ENCODE measurements at regions not wholly inside any gene's neighbourhood (a gene's known extent, or its start where the extent isn't known, plus 50 kb on each side); places are given as distances from the start of the nearest gene placed in this dataset.

DNA sequence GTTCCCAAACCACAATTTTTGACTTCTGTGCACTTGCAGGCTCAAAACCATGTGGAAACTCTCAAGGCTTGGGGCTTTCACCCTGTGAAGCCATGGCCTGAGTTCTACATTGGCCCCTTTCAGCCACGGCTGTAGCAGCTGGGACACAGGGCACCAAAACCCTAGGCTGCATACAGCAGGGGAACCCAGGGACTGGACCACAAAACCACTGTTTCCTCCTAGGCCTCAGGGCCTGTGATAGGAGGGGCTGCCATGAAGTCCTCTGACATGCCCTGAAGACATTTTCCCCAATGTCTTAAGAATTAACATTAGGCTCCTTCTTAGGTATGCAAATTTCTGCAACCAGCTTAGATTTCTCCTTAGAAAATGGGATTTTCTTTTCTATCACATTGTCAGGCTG, 312.1 kb upstream of the TUSC1 start:
- TF ChIP-seq TAF1 (IDR thresholded peaks at IDR 0.05; ENCODE audit: borderline replicate concordance, insufficient read depth, low read length) = no peak
- no peak for TF ChIP-seq FOXP2 (optimal IDR thresholded peaks at IDR 0.05; ENCODE audit: borderline replicate concordance, extremely low read depth, extremely low read length, insufficient read depth)
- TF ChIP-seq REST (IDR thresholded peaks at IDR 0.05; ENCODE audit: insufficient read depth in 1 of 2, low read depth in 2 of 2, low read length in 2 of 2) = no peak
- no peak for TF ChIP-seq SIN3A (IDR thresholded peaks at IDR 0.05; ENCODE audit: borderline replicate concordance, insufficient read depth, low read length)
- TF ChIP-seq POLR2AphosphoS5 (IDR thresholded peaks at IDR 0.05; ENCODE audit: low read depth, low read length) = no peak

- no peak for TF ChIP-seq FOXP2 (optimal IDR thresholded peaks at IDR 0.05; ENCODE audit: borderline replicate concordance, extremely low read depth, extremely low read length, insufficient read depth)
- no peak for TF ChIP-seq TAF1 (IDR thresholded peaks at IDR 0.05; ENCODE audit: borderline replicate concordance, insufficient read depth, low read length)
- TF ChIP-seq REST (IDR thresholded peaks at IDR 0.05; ENCODE audit: insufficient read depth in 1 of 2, low read depth in 2 of 2, low read length in 2 of 2) = no peak
- no peak for TF ChIP-seq SIN3A (IDR thresholded peaks at IDR 0.05; ENCODE audit: borderline replicate concordance, insufficient read depth, low read length)
- no peak for TF ChIP-seq POLR2AphosphoS5 (IDR thresholded peaks at IDR 0.05; ENCODE audit: low read depth, low read length)
These were observed 297.4 kb upstream of the TUSC1 start for GRCh38 chr9:25975667-25976066.

DNA sequence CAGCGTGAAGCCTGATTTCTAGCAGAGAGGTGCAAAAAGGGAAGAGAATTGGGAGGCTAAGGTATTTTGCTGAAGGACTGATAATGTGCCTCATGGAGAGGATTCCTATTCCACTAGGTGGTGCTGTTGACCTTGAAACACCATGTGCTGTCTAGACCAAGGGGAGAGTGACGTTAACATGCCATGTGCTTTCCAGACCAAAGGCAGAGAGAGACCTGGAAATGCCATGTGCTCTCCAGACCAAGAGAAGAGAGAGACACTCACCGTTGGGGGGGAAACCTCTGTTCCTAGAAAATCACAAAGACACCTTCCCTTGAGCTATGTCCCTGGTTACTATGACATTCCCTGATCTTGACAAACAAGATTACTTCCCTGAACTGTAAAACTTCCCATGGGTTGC, 286.0 kb upstream of the TUSC1 start:
- TF ChIP-seq POLR2AphosphoS5 (IDR thresholded peaks at IDR 0.05; ENCODE audit: low read depth, low read length) (no peak), SIN3A (IDR thresholded peaks at IDR 0.05; ENCODE audit: borderline replicate concordance, insufficient read depth, low read length) (no peak), TAF1 (IDR thresholded peaks at IDR 0.05; ENCODE audit: borderline replicate concordance, insufficient read depth, low read length) (no peak), FOXP2 (optimal IDR thresholded peaks at IDR 0.05; ENCODE audit: borderline replicate concordance, extremely low read depth, extremely low read length, insufficient read depth) (no peak), REST (IDR thresholded peaks at IDR 0.05; ENCODE audit: insufficient read depth in 1 of 2, low read depth in 2 of 2, low read length in 2 of 2) (no peak)

DNA sequence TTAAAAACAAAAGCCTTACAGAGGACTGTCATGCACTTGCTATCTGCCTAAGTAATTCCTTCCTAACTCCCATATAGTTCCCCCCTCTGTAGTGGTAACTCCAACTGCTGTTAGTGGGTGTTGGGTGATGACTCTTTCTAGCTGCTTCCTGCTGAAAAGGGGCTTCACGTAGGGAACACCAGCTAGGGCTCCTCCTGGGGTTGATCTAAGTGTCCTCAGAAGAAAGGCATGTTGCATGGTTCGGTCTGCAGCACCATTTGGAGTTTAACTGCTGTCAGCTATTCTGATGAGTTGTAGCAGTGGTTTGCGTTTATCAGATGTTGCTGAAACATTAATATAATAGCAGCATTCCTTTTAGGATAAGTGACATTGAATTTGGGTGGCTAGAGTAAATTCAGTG, 281.9 kb upstream of the TUSC1 start:
- TF ChIP-seq FOXP2 (optimal IDR thresholded peaks at IDR 0.05; ENCODE audit: borderline replicate concordance, extremely low read depth, extremely low read length, insufficient read depth) (no peak), REST (IDR thresholded peaks at IDR 0.05; ENCODE audit: insufficient read depth in 1 of 2, low read depth in 2 of 2, low read length in 2 of 2) (no peak), POLR2AphosphoS5 (IDR thresholded peaks at IDR 0.05; ENCODE audit: low read depth, low read length) (no peak), TAF1 (IDR thresholded peaks at IDR 0.05; ENCODE audit: borderline replicate concordance, insufficient read depth, low read length) (no peak), SIN3A (IDR thresholded peaks at IDR 0.05; ENCODE audit: borderline replicate concordance, insufficient read depth, low read length) (no peak)

DNA sequence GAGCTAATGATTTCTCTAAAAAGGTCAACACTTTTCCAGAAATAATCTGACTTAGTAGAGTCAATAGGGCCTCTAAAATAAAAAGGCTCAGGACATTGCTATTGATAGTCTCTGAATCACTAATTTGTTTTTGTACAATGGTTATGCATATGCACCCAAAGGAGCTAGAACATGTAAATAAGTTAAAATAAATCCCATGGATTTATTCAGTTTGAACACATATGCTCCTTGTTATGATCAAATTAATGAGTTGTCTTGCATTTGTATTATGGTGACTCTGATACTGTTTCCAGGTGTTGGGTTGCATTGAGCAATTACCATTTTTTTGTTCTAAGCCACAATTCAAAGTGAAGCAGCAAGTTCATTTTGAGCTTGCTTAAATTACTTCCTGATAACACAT, 276.0 kb upstream of the TUSC1 start:
- TF ChIP-seq REST (IDR thresholded peaks at IDR 0.05; ENCODE audit: insufficient read depth in 1 of 2, low read depth in 2 of 2, low read length in 2 of 2) = no peak
- TF ChIP-seq TAF1 (IDR thresholded peaks at IDR 0.05; ENCODE audit: borderline replicate concordance, insufficient read depth, low read length) = no peak
- TF ChIP-seq POLR2AphosphoS5 (IDR thresholded peaks at IDR 0.05; ENCODE audit: low read depth, low read length) = no peak
- TF ChIP-seq FOXP2 (optimal IDR thresholded peaks at IDR 0.05; ENCODE audit: borderline replicate concordance, extremely low read depth, extremely low read length, insufficient read depth) = no peak
- no peak for TF ChIP-seq SIN3A (IDR thresholded peaks at IDR 0.05; ENCODE audit: borderline replicate concordance, insufficient read depth, low read length)

Data from PFSK-1 (cell line).